GM04503 (cell line): ENCODE measurements at regions not wholly inside any gene's neighbourhood (a gene's known extent, or its start where the extent isn't known, plus 50 kb on each side); places are given as distances from the start of the nearest gene placed in this dataset.

Source experiments
- DNase-seq: peaks from one replicate; pipeline ENCODE4 v3.0.0-alpha.2; 2012; ENCODE audit warnings: low read depth

- DNase-seq = no peak
These were observed 167.8 kb upstream of the MDGA2 start for GRCh38 chr14:47843236-47843635.

- DNase-seq = no peak
These were observed 157.6 kb upstream of the MDGA2 start for GRCh38 chr14:47833011-47833410.

DNA sequence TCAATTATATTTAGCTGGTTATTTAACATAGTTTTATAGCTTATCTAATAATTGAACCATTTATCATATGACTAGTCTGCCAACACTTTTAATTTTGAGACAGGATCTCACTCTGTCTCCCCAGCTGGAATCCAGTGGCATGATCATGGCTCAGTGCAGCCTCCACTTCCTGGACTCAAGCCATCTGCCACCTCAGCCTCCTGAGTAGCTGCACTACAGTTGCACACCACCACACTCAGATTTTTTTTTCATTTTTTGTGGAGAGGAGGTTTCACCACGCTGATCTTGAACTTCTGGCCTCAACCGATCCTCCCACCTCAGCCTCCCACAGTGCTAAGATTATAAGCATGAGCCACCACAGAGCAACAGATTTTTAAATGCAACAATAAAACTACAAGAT is 151.4 kb upstream of the MDGA2 start:
- no peak for DNase-seq

DNA sequence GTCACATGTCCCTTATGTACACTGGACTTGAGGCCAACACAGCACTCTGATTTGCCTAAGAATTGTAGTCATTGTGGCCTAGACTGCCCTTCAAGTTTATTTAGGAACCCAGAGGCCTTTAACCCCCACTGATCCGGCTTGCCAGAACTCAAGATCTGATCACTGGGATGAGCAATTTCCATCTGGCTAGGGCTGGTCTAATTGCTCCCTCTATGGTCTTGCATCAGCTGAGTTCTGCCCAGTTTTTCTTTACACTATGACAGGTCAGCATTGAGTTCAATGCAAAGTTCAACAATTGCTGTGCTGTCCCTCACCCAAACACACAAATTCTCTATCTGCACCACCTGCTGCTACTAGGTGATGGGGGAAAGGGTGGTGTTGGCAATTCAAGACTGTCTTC is 146.9 kb upstream of the MDGA2 start:
- DNase-seq = no peak

GRCh38 chr14:47821135-47821534 is 145.7 kb upstream of the MDGA2 start:
- DNase-seq = no peak

- DNase-seq = no peak
These were observed 115.1 kb upstream of the MDGA2 start for GRCh38 chr14:47790477-47790876.

DNA sequence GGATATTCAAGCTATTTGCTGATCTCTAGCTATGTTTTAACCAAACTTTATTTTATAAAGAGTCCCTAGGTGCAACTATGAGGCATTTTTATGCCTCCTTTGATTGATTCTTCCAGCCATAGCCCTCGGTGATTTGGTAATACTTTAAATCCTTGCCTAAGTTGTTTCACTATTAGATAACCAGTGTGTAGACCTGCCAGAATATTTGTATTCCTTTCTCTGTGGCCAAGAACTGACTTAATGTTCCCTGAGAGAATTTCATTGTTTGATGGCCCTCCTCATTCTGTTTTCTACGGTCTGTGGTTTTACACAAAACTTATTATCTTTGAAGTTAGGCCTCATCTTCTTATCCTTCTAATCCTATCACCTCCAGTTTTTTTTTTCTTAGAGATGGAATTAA is 109.7 kb upstream of the MDGA2 start:
- DNase-seq = no peak

- DNase-seq = no peak
These were observed 103.2 kb upstream of the MDGA2 start for GRCh38 chr14:47778631-47779030.

DNA sequence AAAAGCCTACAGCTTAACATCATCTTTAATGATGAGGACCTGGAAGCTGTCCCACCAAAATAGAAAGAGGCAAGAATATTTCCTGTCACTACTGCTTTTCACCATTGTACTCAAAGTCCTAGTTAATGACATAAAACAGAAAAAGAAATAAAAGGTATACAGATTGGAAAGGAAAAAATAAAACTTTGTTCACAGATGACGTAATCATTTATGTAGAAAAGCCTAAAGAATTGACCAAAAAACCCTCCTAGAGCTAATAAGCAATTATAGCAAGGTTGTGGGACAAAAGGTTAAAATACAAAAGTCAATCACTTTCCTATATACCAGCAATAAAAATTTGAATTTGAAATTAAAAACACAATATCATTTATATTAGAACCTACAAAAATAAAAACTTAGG is 97.2 kb upstream of the MDGA2 start:
- no peak for DNase-seq

DNA sequence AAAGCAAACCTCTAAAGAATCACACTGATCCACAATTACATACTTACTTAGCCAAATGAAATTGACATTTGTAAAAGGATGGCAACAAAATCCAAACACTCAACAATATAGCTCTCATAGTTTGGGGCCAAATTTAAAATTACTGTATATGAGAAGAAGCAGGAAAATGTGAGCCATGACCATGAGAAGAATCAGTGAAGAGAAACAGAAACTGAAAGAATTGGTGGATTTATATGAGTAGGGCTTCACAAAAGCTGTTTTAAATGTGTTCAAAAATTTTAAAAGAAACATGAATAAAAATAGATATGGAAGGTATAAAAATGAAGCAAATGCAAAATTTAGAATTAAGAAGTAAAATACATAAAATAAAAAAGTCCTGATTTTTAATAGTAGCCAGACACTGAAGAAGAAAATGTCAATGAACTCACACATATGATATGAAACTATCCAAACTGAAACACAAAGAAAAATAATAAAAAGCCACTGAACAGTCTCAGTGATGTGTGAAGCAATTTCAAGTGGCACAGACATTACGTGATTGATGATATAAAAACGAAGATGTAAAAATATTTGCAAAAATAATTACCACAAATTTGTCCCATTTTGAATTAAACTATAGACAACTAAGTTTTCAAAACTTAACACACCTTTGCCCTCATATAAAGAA is 87.9 kb upstream of the MDGA2 start:
- no peak for DNase-seq

- no peak for DNase-seq
These were observed 71.6 kb upstream of the MDGA2 start for GRCh38 chr14:47746986-47747385.

DNA sequence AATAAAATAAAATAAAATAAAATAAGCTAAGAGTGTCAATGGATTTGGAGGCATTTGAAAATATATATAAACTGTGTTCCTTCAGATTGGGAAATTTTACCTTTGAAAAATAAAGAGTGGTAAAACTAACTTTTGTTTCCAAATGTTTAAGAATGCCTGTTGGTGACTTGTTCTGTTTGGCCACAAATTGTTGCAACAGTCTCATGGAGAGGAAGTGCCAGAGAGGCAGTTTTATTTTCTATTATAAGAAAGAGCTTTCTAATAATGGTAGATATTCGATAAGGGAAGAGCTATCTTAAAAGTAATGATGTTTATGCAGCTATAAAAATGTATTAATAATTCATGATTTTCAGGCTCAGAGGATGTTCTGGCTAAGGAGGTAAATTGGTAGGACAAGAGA is 68.8 kb upstream of the MDGA2 start:
- no peak for DNase-seq

GRCh38 chr14:47739541-47739940 is 64.1 kb upstream of the MDGA2 start:
- no peak for DNase-seq

- no peak for DNase-seq
These were observed 54.9 kb upstream of the MDGA2 start for GRCh38 chr14:47730296-47730695.
